Ovary (tissue), 3 donors: ENCODE measurements at regions not wholly inside any gene's neighbourhood (a gene's known extent, or its start where the extent isn't known, plus 50 kb on each side); places are given as distances from the start of the nearest gene placed in this dataset.

ENCODE experiments used
- CTCF ChIP-seq, 3 donors: fragments of 450-650 bp in 2 of 3; fragments of 200-600 bp in 1 of 3; IDR thresholded peaks; one replicate each; pipeline versions ENCODE4 v1.5.1 to v1.8.0; 2016 to 2022; ENCODE audit warnings: antibody characterized with exemption in 3 of 3, mild to moderate bottlenecking in 1 of 3
- EP300 ChIP-seq: sonication (generic); formaldehyde crosslinking; IDR thresholded peaks from one replicate; pipeline ENCODE4 v1.6.1; 2017; ENCODE audit warnings: antibody characterized with exemption
- POLR2A ChIP-seq: fragments of 450-650 bp; IDR thresholded peaks from one replicate; pipeline ENCODE4 v1.6.1; 2017; ENCODE audit warnings: antibody characterized with exemption, mild to moderate bottlenecking, moderate library complexity
- donor health status: DM: no; HTN: no; CAD: no.

GRCh38 chr1:4133939-4134321 is 233.9 kb upstream of the C1orf174 start:
- TF ChIP-seq POLR2A (no peak), CTCF (IDR thresholded peaks at IDR 0.05) (no peak), EP300 (no peak)
